ENCODE measurements at regions not wholly inside any gene's neighbourhood (a gene's known extent, or its start where the extent isn't known, plus 50 kb on each side); places are given as distances from the start of the nearest gene placed in this dataset.

- no peak for TF ChIP-seq POLR2AphosphoS5 (IDR thresholded peaks at IDR 0.05; ENCODE audit: borderline replicate concordance, low read depth, low read length)
- TF ChIP-seq EZH2 (IDR thresholded peaks at IDR 0.05), result no peak
- TF ChIP-seq FOXP2 (optimal IDR thresholded peaks at IDR 0.05; ENCODE audit: control extremely low read depth, extremely low read length, insufficient read depth), result no peak
These were observed 1441.6 kb upstream of the PCDH7 start for GRCh38 chr4:29278585-29278984.
